ENCODE measurements at regions not wholly inside any gene's neighbourhood (a gene's known extent, or its start where the extent isn't known, plus 50 kb on each side); places are given as distances from the start of the nearest gene placed in this dataset.

GRCh38 chr2:200216310-200216709 lies 90.2 kb upstream of the SPATS2L start:
- TF ChIP-seq YY1 (IDR thresholded peaks at IDR 0.05; ENCODE audit: insufficient read depth, insufficient read length) (no peak), ZNF274 (IDR thresholded peaks at IDR 0.05; ENCODE audit: low read depth, low read length) (no peak), SUZ12 (IDR thresholded peaks at IDR 0.05; ENCODE audit: extremely low read depth, insufficient read depth, insufficient read length) (no peak)
